Ovary (tissue), 7 donors: ENCODE measurements at regions not wholly inside any gene's neighbourhood (a gene's known extent, or its start where the extent isn't known, plus 50 kb on each side); places are given as distances from the start of the nearest gene placed in this dataset.

ENCODE experiments used
- DNase-seq, 5 donors: peaks; one replicate each; pipeline ENCODE4 v3.0.0-alpha.2; 2019 to 2020
- H3K27ac ChIP-seq, 2 donors: fragments of 200-600 bp; one replicate each; pipeline versions ENCODE4 v1.5.1 to v1.8.0; 2019 to 2022
- H3K27me3 ChIP-seq: fragments of 200-600 bp; one replicate; pipeline ENCODE4 v1.8.0; 2022
- H3K36me3 ChIP-seq: fragments of 200-600 bp; sonication (generic); one replicate; pipeline ENCODE4 v1.5.1; 2019
- H3K4me1 ChIP-seq: one replicate; pipeline ENCODE4 v1.8.1; 2013; ENCODE audit warnings: mild to moderate bottlenecking, moderate library complexity; ENCODE audit not compliant: insufficient read depth
- H3K4me3 ChIP-seq: fragments of 200-600 bp; sonication (generic); one replicate; pipeline ENCODE4 v1.5.1; 2017
- H3K9me3 ChIP-seq, 2 donors: fragments of 200-600 bp in 1 of 2; sonication (generic) in 1 of 2; one replicate each; pipeline versions ENCODE4 v1.5.1 to v1.8.1; 2013 to 2019; ENCODE audit warnings: mild to moderate bottlenecking in 1 of 2, moderate library complexity in 1 of 2
- EP300 ChIP-seq: sonication (generic); formaldehyde crosslinking; IDR thresholded peaks from one replicate; pipeline ENCODE4 v1.6.1; 2017; ENCODE audit warnings: antibody characterized with exemption
- POLR2A ChIP-seq: fragments of 450-650 bp; IDR thresholded peaks from one replicate; pipeline ENCODE4 v1.6.1; 2017; ENCODE audit warnings: antibody characterized with exemption, mild to moderate bottlenecking, moderate library complexity
- WGBS, 3 donors: extraction: QIAGEN DNeasy Blood & Tissue Kit in 1 of 3; methylation state at CpG; one replicate each; pipeline versions ENCODE4 v1.1.5 to v1.1.7; 2013 to 2017; 5-methylcytosine and 5-hydroxymethylcytosine counted together
- intact Hi-C, 4 donors: fragments of 100-400 bp; cut with DNase I; formaldehyde crosslinking; loops; one replicate each; pipeline versions ENCODE4 v1.11.0 to v1.15.1; 2022 to 2023
- TF ChIP-seq, protein P1 (sequence below), 3 donors: fragments of 450-650 bp in 2 of 3; fragments of 200-600 bp in 1 of 3; IDR thresholded peaks; one replicate each; pipeline versions ENCODE4 v1.5.1 to v1.8.0; 2016 to 2022; ENCODE audit warnings: antibody characterized with exemption in 3 of 3, mild to moderate bottlenecking in 1 of 3
- donor health status: DM: no; HTN: no; CAD: no; lungs with moderate emphysema.
- donor health status: DM: no; HTN: no; CAD: no.
- donor health status: Bipolar disorder and iron deficiency.
- donor health status: DM: no; HTN: no; CAD: no.
- donor health status: DM: yes; HTN: yes; CAD: no.

DNA sequence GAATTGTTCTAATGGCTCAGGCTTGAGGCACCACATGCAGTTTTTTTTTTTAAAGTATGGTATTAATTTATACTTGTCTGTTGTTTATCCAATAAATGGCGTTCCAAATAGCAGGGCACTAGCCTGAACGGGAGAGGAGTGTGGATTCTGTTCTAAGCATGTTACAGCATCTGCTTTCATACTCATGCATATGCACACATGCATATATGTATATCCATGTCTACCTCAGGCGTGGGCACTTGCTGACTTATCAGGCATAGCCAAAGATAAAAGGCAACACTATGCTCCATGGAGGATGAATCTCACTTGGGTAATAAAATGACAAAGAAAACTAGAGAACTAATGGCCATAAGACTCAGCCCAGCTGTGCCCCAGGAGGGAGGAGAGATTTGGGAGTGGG is 393.8 kb downstream of the GADD45G start:
- intact Hi-C loops: loop anchor here in 3 of 4 donors (10.0 kb wide), 1 partner anchor 394 kb away; the partner anchor contains the start of gene GADD45G (in 3 of the 3)
- WGBS, 3 donors: 85 to 95% (median 93%) methylated on average over 3 of the region's 3 CpGs
- TF ChIP-seq, protein P1, sequence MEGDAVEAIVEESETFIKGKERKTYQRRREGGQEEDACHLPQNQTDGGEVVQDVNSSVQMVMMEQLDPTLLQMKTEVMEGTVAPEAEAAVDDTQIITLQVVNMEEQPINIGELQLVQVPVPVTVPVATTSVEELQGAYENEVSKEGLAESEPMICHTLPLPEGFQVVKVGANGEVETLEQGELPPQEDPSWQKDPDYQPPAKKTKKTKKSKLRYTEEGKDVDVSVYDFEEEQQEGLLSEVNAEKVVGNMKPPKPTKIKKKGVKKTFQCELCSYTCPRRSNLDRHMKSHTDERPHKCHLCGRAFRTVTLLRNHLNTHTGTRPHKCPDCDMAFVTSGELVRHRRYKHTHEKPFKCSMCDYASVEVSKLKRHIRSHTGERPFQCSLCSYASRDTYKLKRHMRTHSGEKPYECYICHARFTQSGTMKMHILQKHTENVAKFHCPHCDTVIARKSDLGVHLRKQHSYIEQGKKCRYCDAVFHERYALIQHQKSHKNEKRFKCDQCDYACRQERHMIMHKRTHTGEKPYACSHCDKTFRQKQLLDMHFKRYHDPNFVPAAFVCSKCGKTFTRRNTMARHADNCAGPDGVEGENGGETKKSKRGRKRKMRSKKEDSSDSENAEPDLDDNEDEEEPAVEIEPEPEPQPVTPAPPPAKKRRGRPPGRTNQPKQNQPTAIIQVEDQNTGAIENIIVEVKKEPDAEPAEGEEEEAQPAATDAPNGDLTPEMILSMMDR (IDR thresholded peaks at IDR 0.05): no peak
- TF ChIP-seq POLR2A (no peak), EP300 (no peak)
- Histone ChIP-seq H3K27me3 (no peaks in the 10 kb centered on the region), H3K36me3 (no peaks in the 10 kb centered on the region), H3K4me1 (peaks cover 32% of the 10 kb centered on the region), H3K27ac (peak overlapping the region in 1 of 2 donors; percentile 82), H3K9me3 (no peaks in the 10 kb centered on the region), H3K4me3 (no peak overlapping the region)
- no peak for DNase-seq

DNA sequence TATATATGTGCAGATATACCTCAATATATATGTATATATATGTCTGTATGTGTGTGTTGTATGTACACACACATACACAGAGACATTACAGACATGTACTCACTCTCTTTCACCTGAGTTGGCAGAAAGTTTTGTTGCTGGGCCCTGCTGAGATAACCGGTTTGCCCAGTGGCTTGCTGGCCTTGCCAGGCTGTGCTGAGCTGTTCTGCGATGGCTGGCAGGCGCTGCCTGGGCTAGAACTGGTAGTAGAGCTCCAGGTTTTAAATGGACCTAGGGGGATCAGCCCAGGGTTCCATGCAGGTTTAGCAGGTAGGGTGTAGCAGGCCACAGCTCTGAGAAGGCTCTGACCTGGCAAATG is 394.3 kb downstream of the GADD45G start:
- intact Hi-C loops: loop anchor here in 3 of 4 donors (10.0 kb wide), 1 partner anchor 394 kb away; the partner anchor contains the start of gene GADD45G (in 3 of the 3)
- H3K4me3 ChIP-seq: no peak overlapping the region
- TF ChIP-seq, protein P1 (IDR thresholded peaks at IDR 0.05): no peak
- TF ChIP-seq EP300: no peak
- peak overlapping the region; percentile 58 to 82 for H3K27ac ChIP-seq
- no peak for DNase-seq
- H3K9me3 ChIP-seq: no peaks in the 10 kb centered on the region
- 83 to 96% (median 83%) methylated on average over 3 of the region's 3 CpGs for WGBS, 3 donors
- no peaks in the 10 kb centered on the region for H3K27me3 ChIP-seq
- H3K36me3 ChIP-seq: no peaks in the 10 kb centered on the region
- H3K4me1 ChIP-seq: peaks cover 34% of the 10 kb centered on the region

DNA sequence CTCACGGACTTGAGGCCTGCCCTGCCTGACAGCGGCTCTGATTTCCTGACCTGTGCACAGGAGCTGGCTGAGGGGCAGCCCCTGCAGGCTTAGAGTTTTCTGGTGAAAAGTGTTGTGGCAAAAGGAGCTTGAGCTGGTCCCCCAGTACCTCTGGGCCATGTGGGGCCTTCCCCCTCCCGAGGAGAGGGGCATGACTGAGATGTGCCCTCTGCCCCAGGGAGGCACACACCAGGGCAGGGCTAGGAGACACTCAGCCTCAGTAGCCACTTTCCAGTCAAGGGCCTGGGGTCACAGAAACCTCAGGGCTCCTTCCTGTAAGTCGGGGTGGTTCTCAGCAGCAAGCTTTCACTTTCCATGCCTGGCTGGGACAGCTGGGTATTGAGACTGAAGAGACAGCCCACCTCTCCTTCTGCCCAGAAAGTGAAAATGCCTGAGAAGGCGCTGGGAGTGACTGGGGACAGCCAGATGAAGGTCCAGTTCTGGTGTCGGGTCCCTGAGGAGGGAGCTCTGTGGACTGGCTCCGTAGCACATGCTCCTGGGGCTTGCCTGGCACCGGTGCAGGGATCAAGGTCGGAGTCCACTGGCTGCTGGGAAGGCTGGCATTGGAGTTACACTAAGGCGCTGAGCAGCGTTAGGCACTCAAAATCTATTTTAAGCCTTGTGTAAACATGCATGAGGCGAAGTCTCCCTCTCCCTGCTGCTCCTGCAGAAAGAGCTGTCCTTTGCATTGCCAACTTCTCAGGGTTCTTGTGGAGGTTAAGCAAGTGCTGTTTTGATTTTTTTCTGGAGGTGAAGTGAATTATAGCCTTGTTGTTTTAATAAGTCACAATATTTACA is 394.9 kb downstream of the GADD45G start:
- intact Hi-C loops: loop anchor here (10.0 kb wide), 1 partner anchor 395 kb away; the partner anchor contains the start of gene GADD45G (in 4 of the 4)

DNA sequence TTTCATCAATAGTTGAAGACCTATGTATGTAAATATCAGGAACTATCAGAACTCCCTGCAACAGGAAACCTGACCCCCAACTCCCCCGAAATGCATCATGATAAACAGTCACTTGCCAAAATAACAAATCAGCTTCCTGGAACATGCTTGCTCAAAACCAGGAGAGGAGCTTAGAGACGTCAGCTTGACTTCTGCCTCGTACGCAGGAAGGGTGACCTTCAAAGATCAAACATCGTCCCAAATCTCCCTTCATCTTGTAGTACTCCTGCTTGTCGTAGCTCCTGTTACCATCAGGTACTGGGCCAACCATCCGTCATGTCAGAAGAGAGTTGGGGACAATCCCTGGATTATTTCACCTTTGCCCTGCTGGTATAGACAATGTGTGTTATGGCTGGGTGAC is 396.1 kb downstream of the GADD45G start:
- Histone ChIP-seq H3K27ac (peak overlapping the region in 1 of 2 donors; percentile 82), H3K4me1 (peaks cover 30% of the 10 kb centered on the region), H3K9me3 (no peaks in the 10 kb centered on the region), H3K4me3 (no peak overlapping the region), H3K27me3 (no peaks in the 10 kb centered on the region), H3K36me3 (no peaks in the 10 kb centered on the region)
- intact Hi-C loops: loop anchor here in 1 of 4 donors (10.0 kb wide), 1 partner anchor 396 kb away; the partner anchor contains the start of gene GADD45G
- WGBS, 3 donors: 32 to 42% (median 39%) methylated on average over 7 of the region's 7 CpGs
- no peak for DNase-seq
- TF ChIP-seq, protein P1 (IDR thresholded peaks at IDR 0.05): no peak
- TF ChIP-seq EP300 (no peak), POLR2A (no peak)

More for the DNA sequence above, 394.9 kb downstream of the GADD45G start:
- Histone ChIP-seq H3K27me3 (no peaks in the 10 kb centered on the region), H3K4me1 (peaks cover 33% of the 10 kb centered on the region), H3K4me3 (peak overlapping the region; percentile 10), H3K9me3 (no peaks in the 10 kb centered on the region), H3K27ac (peak overlapping the region; percentile 58 to 82), H3K36me3 (no peaks in the 10 kb centered on the region)
- 12 to 14% (median 13%) methylated on average over 12 of the region's 12 CpGs for WGBS, 3 donors
- no peak for TF ChIP-seq POLR2A
- TF ChIP-seq, protein P1 (IDR thresholded peaks at IDR 0.05): no peak
- no peak for TF ChIP-seq EP300
- DNase-seq: peak; percentile 60 to 82 (median 72)
